ENCODE measurements at regions not wholly inside any gene's neighbourhood (a gene's known extent, or its start where the extent isn't known, plus 50 kb on each side); places are given as distances from the start of the nearest gene placed in this dataset.
"Not testable (repeated sequence)": the region's sequence is repeated elsewhere in the genome, so short reads cannot be mapped to it uniquely, and the experiment has no call there.

- Histone ChIP-seq H3K9me3 (ENCODE audit: control insufficient read depth in 1 of 2, low read length in 2 of 2) (no peaks in the 10 kb centered on the region), H3K36me3 (ENCODE audit: control insufficient read depth in 1 of 2, insufficient read depth in 2 of 2, low read length in 2 of 2) (no peaks in the 10 kb centered on the region), H3K4me1 (ENCODE audit: control insufficient read depth in 1 of 2, insufficient read depth in 2 of 2, low read length in 2 of 2) (no peaks in the 10 kb centered on the region), H3K4me3 (ENCODE audit: low read depth in 1 of 2, low read length in 2 of 2) (no peak overlapping the region), H3K27me3 (ENCODE audit: low read depth, low read length) (no peaks in the 10 kb centered on the region), H3K27ac (ENCODE audit: low read length) (no peak overlapping the region)
Observed at GRCh38 chr4:170230242-170230641, 140.5 kb upstream of the AADAT start.

GRCh38 chr4:170229006-170229405, 139.2 kb upstream of the AADAT start:
- Histone ChIP-seq H3K4me1 (ENCODE audit: control insufficient read depth in 1 of 2, insufficient read depth in 2 of 2, low read length in 2 of 2) (no peaks in the 10 kb centered on the region), H3K9me3 (ENCODE audit: control insufficient read depth in 1 of 2, low read length in 2 of 2) (no peaks in the 10 kb centered on the region), H3K36me3 (ENCODE audit: control insufficient read depth in 1 of 2, insufficient read depth in 2 of 2, low read length in 2 of 2) (no peaks in the 10 kb centered on the region), H3K27ac (ENCODE audit: low read length) (no peak overlapping the region), H3K27me3 (ENCODE audit: low read depth, low read length) (no peaks in the 10 kb centered on the region), H3K4me3 (ENCODE audit: low read depth in 1 of 2, low read length in 2 of 2) (no peak overlapping the region)

- Histone ChIP-seq H3K36me3 (ENCODE audit: control insufficient read depth in 1 of 2, insufficient read depth in 2 of 2, low read length in 2 of 2) (no peaks in the 10 kb centered on the region), H3K4me1 (ENCODE audit: control insufficient read depth in 1 of 2, insufficient read depth in 2 of 2, low read length in 2 of 2) (no peaks in the 10 kb centered on the region), H3K27ac (ENCODE audit: low read length) (no peak overlapping the region), H3K4me3 (ENCODE audit: low read depth in 1 of 2, low read length in 2 of 2) (no peak overlapping the region), H3K9me3 (ENCODE audit: control insufficient read depth in 1 of 2, low read length in 2 of 2) (no peaks in the 10 kb centered on the region), H3K27me3 (ENCODE audit: low read depth, low read length) (no peaks in the 10 kb centered on the region)
Observed at GRCh38 chr4:170227928-170228327, 138.2 kb upstream of the AADAT start.

GRCh38 chr4:170226288-170226687, 136.5 kb upstream of the AADAT start:
- Histone ChIP-seq H3K4me3 (ENCODE audit: low read depth in 1 of 2, low read length in 2 of 2) (no peak overlapping the region), H3K36me3 (ENCODE audit: control insufficient read depth in 1 of 2, insufficient read depth in 2 of 2, low read length in 2 of 2) (no peaks in the 10 kb centered on the region), H3K27me3 (ENCODE audit: low read depth, low read length) (no peaks in the 10 kb centered on the region), H3K27ac (ENCODE audit: low read length) (no peak overlapping the region), H3K9me3 (ENCODE audit: control insufficient read depth in 1 of 2, low read length in 2 of 2) (peaks cover 0 to 9% of the 10 kb centered on the region in 2 donors), H3K4me1 (ENCODE audit: control insufficient read depth in 1 of 2, insufficient read depth in 2 of 2, low read length in 2 of 2) (no peaks in the 10 kb centered on the region)

- Histone ChIP-seq H3K4me1 (ENCODE audit: control insufficient read depth in 1 of 2, insufficient read depth in 2 of 2, low read length in 2 of 2) (no peaks in the 10 kb centered on the region), H3K4me3 (ENCODE audit: low read depth in 1 of 2, low read length in 2 of 2) (no peak overlapping the region), H3K36me3 (ENCODE audit: control insufficient read depth in 1 of 2, insufficient read depth in 2 of 2, low read length in 2 of 2) (no peaks in the 10 kb centered on the region), H3K27me3 (ENCODE audit: low read depth, low read length) (no peaks in the 10 kb centered on the region), H3K9me3 (ENCODE audit: control insufficient read depth in 1 of 2, low read length in 2 of 2) (peaks cover 0 to 11% of the 10 kb centered on the region in 2 donors), H3K27ac (ENCODE audit: low read length) (no peak overlapping the region)
Observed at GRCh38 chr4:170214731-170215130, 125.0 kb upstream of the AADAT start.

GRCh38 chr4:170214101-170214500, 124.3 kb upstream of the AADAT start:
- H3K27ac ChIP-seq (ENCODE audit: low read length) = no peak overlapping the region
- H3K4me3 ChIP-seq (ENCODE audit: low read depth in 1 of 2, low read length in 2 of 2) = no peak overlapping the region
- no peaks in the 10 kb centered on the region for H3K27me3 ChIP-seq (ENCODE audit: low read depth, low read length)
- no peaks in the 10 kb centered on the region for H3K4me1 ChIP-seq (ENCODE audit: control insufficient read depth in 1 of 2, insufficient read depth in 2 of 2, low read length in 2 of 2)
- H3K36me3 ChIP-seq (ENCODE audit: control insufficient read depth in 1 of 2, insufficient read depth in 2 of 2, low read length in 2 of 2) = no peaks in the 10 kb centered on the region
- peaks cover 0 to 8% of the 10 kb centered on the region in 2 donors for H3K9me3 ChIP-seq (ENCODE audit: control insufficient read depth in 1 of 2, low read length in 2 of 2)

GRCh38 chr4:170202721-170203120, 113.0 kb upstream of the AADAT start:
- H3K36me3 ChIP-seq (ENCODE audit: control insufficient read depth in 1 of 2, insufficient read depth in 2 of 2, low read length in 2 of 2) = no peaks in the 10 kb centered on the region
- no peaks in the 10 kb centered on the region for H3K27me3 ChIP-seq (ENCODE audit: low read depth, low read length)
- no peaks in the 10 kb centered on the region for H3K4me1 ChIP-seq (ENCODE audit: control insufficient read depth in 1 of 2, insufficient read depth in 2 of 2, low read length in 2 of 2)
- H3K27ac ChIP-seq (ENCODE audit: low read length) = no peak overlapping the region
- no peak overlapping the region for H3K4me3 ChIP-seq (ENCODE audit: low read depth in 1 of 2, low read length in 2 of 2)
- H3K9me3 ChIP-seq (ENCODE audit: control insufficient read depth in 1 of 2, low read length in 2 of 2) = no peaks in the 10 kb centered on the region

- no peaks in the 10 kb centered on the region for H3K27me3 ChIP-seq (ENCODE audit: low read depth, low read length)
- no peaks in the 10 kb centered on the region for H3K36me3 ChIP-seq (ENCODE audit: control insufficient read depth in 1 of 2, insufficient read depth in 2 of 2, low read length in 2 of 2)
- no peak overlapping the region for H3K4me3 ChIP-seq (ENCODE audit: low read depth in 1 of 2, low read length in 2 of 2)
- no peaks in the 10 kb centered on the region for H3K4me1 ChIP-seq (ENCODE audit: control insufficient read depth in 1 of 2, insufficient read depth in 2 of 2, low read length in 2 of 2)
- no peaks in the 10 kb centered on the region for H3K9me3 ChIP-seq (ENCODE audit: control insufficient read depth in 1 of 2, low read length in 2 of 2)
- H3K27ac ChIP-seq (ENCODE audit: low read length) = no peak overlapping the region
Observed at GRCh38 chr4:170198747-170199146, 109.0 kb upstream of the AADAT start.

- not testable (repeated sequence) for H3K27ac ChIP-seq (ENCODE audit: low read length); H3K27me3 ChIP-seq (ENCODE audit: low read depth, low read length); H3K36me3 ChIP-seq (ENCODE audit: control insufficient read depth in 1 of 2, insufficient read depth in 2 of 2, low read length in 2 of 2); H3K4me1 ChIP-seq (ENCODE audit: control insufficient read depth in 1 of 2, insufficient read depth in 2 of 2, low read length in 2 of 2); H3K9me3 ChIP-seq (ENCODE audit: control insufficient read depth in 1 of 2, low read length in 2 of 2); H3K4me3 ChIP-seq (ENCODE audit: low read depth in 1 of 2, low read length in 2 of 2)
Observed at GRCh38 chr4:170194794-170195193, 105.0 kb upstream of the AADAT start.

GRCh38 chr4:170193496-170193895, 103.7 kb upstream of the AADAT start:
- Histone ChIP-seq H3K4me1 (ENCODE audit: control insufficient read depth in 1 of 2, insufficient read depth in 2 of 2, low read length in 2 of 2) (no peaks in the 10 kb centered on the region), H3K27ac (ENCODE audit: low read length) (no peak overlapping the region), H3K36me3 (ENCODE audit: control insufficient read depth in 1 of 2, insufficient read depth in 2 of 2, low read length in 2 of 2) (no peaks in the 10 kb centered on the region), H3K9me3 (ENCODE audit: control insufficient read depth in 1 of 2, low read length in 2 of 2) (no peaks in the 10 kb centered on the region), H3K27me3 (ENCODE audit: low read depth, low read length) (no peaks in the 10 kb centered on the region), H3K4me3 (ENCODE audit: low read depth in 1 of 2, low read length in 2 of 2) (no peak overlapping the region)

GRCh38 chr4:170190265-170190664, 100.5 kb upstream of the AADAT start:
- Histone ChIP-seq H3K36me3 (ENCODE audit: control insufficient read depth in 1 of 2, insufficient read depth in 2 of 2, low read length in 2 of 2) (no peaks in the 10 kb centered on the region), H3K27me3 (ENCODE audit: low read depth, low read length) (no peaks in the 10 kb centered on the region), H3K4me1 (ENCODE audit: control insufficient read depth in 1 of 2, insufficient read depth in 2 of 2, low read length in 2 of 2) (no peaks in the 10 kb centered on the region), H3K4me3 (ENCODE audit: low read depth in 1 of 2, low read length in 2 of 2) (no peak overlapping the region), H3K9me3 (ENCODE audit: control insufficient read depth in 1 of 2, low read length in 2 of 2) (no peaks in the 10 kb centered on the region), H3K27ac (ENCODE audit: low read length) (no peak overlapping the region)

- Histone ChIP-seq H3K4me3 (ENCODE audit: low read depth in 1 of 2, low read length in 2 of 2) (no peak overlapping the region), H3K4me1 (ENCODE audit: control insufficient read depth in 1 of 2, insufficient read depth in 2 of 2, low read length in 2 of 2) (no peaks in the 10 kb centered on the region), H3K27ac (ENCODE audit: low read length) (no peak overlapping the region), H3K36me3 (ENCODE audit: control insufficient read depth in 1 of 2, insufficient read depth in 2 of 2, low read length in 2 of 2) (no peaks in the 10 kb centered on the region), H3K9me3 (ENCODE audit: control insufficient read depth in 1 of 2, low read length in 2 of 2) (no peaks in the 10 kb centered on the region), H3K27me3 (ENCODE audit: low read depth, low read length) (no peaks in the 10 kb centered on the region)
Observed at GRCh38 chr4:170170861-170171260, 81.1 kb upstream of the AADAT start.

Measured in muscle layer of duodenum (tissue), 2 donors.